ENCODE measurements at regions not wholly inside any gene's neighbourhood (a gene's known extent, or its start where the extent isn't known, plus 50 kb on each side); places are given as distances from the start of the nearest gene placed in this dataset.

- TF ChIP-seq CTCF (optimal IDR thresholded peaks at IDR 0.05 in 1 of 3, IDR thresholded peaks at IDR 0.05 in 1 of 3, conservative IDR thresholded peaks at IDR 0.05 in 1 of 3; ENCODE audit: extremely low read depth in 1 of 3, insufficient read depth in 2 of 3, low read length in 3 of 3) (no peak), EZH2 (IDR thresholded peaks at IDR 0.05; ENCODE audit: low read length) (no peak)
These were observed 891.8 kb upstream of the SOX9 start for GRCh38 chr17:71229070-71229469.

Data from keratinocyte (primary cell).